GM23338 (cell line): ENCODE measurements at regions not wholly inside any gene's neighbourhood (a gene's known extent, or its start where the extent isn't known, plus 50 kb on each side); places are given as distances from the start of the nearest gene placed in this dataset.

Experiments
- ATAC-seq: fragments of 200-7000 bp; cut with Tn5 transposase; 3 replicates; pipeline ENCODE4 v1.9.1; 2020
- DNase-seq: peaks from one replicate; pipeline ENCODE4 v3.0.0-alpha.2; 2015; ENCODE audit warnings: low spot score
- H2AFZ ChIP-seq: fragments of 200-600 bp; sonication (generic); 2 replicates; pipeline ENCODE4 v1.8.0; 2016; ENCODE audit warnings: antibody characterized with exemption, mild to moderate bottlenecking, moderate library complexity
- H3F3A ChIP-seq: fragments of 200-600 bp; sonication (generic); replicated peaks from 2 replicates; pipeline ENCODE4 v1.8.0; 2017; ENCODE audit warnings: antibody characterized with exemption, mixed run types, low read depth
- H3K27ac ChIP-seq: fragments of 200-600 bp; sonication (generic); 2 replicates; pipeline ENCODE4 v1.6.1; 2016; ENCODE audit warnings: low read depth
- H3K27me3 ChIP-seq: fragments of 200-600 bp; sonication (generic); 2 replicates; pipeline ENCODE4 v1.8.0; 2016; ENCODE audit warnings: mild to moderate bottlenecking, mixed run types, moderate library complexity; ENCODE audit not compliant: insufficient read depth
- H3K36me3 ChIP-seq: fragments of 200-600 bp; sonication (generic); 2 replicates; pipeline ENCODE4 v1.8.0; 2016; ENCODE audit warnings: mild to moderate bottlenecking; ENCODE audit not compliant: insufficient read depth
- H3K4me1 ChIP-seq: fragments of 200-600 bp; sonication (generic); 2 replicates; pipeline ENCODE4 v1.8.0; 2016; ENCODE audit warnings: mild to moderate bottlenecking, moderate library complexity; ENCODE audit not compliant: insufficient read depth
- H3K4me2 ChIP-seq: fragments of 200-600 bp; sonication (generic); 2 replicates; pipeline ENCODE4 v1.7.1; 2017; ENCODE audit warnings: mixed run types
- H3K4me3 ChIP-seq: fragments of 200-600 bp; sonication (generic); 2 replicates; pipeline ENCODE4 v1.6.1; 2016; ENCODE audit warnings: mixed run types
- H3K79me2 ChIP-seq: fragments of 200-600 bp; sonication (generic); replicated peaks from 2 replicates; pipeline ENCODE4 v1.8.0; 2017; ENCODE audit warnings: mild to moderate bottlenecking; ENCODE audit not compliant: insufficient read depth
- H3K9me2 ChIP-seq: fragments of 200-600 bp; sonication (generic); 2 replicates; pipeline ENCODE4 v1.8.0; 2017; ENCODE audit not compliant: insufficient read depth
- H4K20me1 ChIP-seq: fragments of 200-600 bp; sonication (generic); replicated peaks from 2 replicates; pipeline ENCODE4 v1.8.0; 2017; ENCODE audit warnings: mild to moderate bottlenecking; ENCODE audit not compliant: insufficient read depth
- H3K27ac Mint-ChIP-seq: 2 replicates; pipeline ENCODE4 v1.8.0; 2020; ENCODE audit warnings: inconsistent platforms, mild to moderate bottlenecking, moderate library complexity, mixed read lengths
- H3K27me3 Mint-ChIP-seq: 3 replicates; pipeline ENCODE4 v1.8.0; 2022; ENCODE audit warnings: low read depth, mild to moderate bottlenecking, moderate library complexity, mixed read lengths, inconsistent platforms; ENCODE audit not compliant: insufficient read depth, poor library complexity
- H3K36me3 Mint-ChIP-seq: 3 replicates; pipeline ENCODE4 v1.8.0; 2021; ENCODE audit warnings: low read depth, mild to moderate bottlenecking, inconsistent platforms, moderate library complexity, mixed read lengths
- H3K4me1 Mint-ChIP-seq: 3 replicates; pipeline ENCODE4 v1.8.0; 2020; ENCODE audit warnings: mild to moderate bottlenecking, inconsistent platforms, mixed read lengths
- H3K4me3 Mint-ChIP-seq: 3 replicates; pipeline ENCODE4 v1.8.0; 2021; ENCODE audit warnings: moderate library complexity, mild to moderate bottlenecking, inconsistent platforms, mixed read lengths
- H3K9me3 Mint-ChIP-seq: 3 replicates; pipeline ENCODE4 v1.8.0; 2020; ENCODE audit warnings: moderate library complexity, mild to moderate bottlenecking, inconsistent platforms, mixed read lengths
- CREB1 ChIP-seq: fragments of 250-450 bp; sonication (Bioruptor Pico); IDR thresholded peaks from 2 replicates; pipeline ENCODE4 v1.5.0; 2020; ENCODE audit warnings: low read depth, mild to moderate bottlenecking, moderate library complexity
- CTCF ChIP-seq, 2 experiments: fragments of 200-600 bp in 1 of 2; sonication (generic) in 1 of 2; conservative IDR thresholded peaks; 2 replicates each; pipeline versions ENCODE4 v1.5.1 to v1.6.1; 2016 to 2017; ENCODE audit warnings: antibody characterized with exemption in 2 of 2, low read depth in 2 of 2, mild to moderate bottlenecking in 2 of 2, moderate library complexity in 1 of 2
- ETS1 ChIP-seq: IDR thresholded peaks from 2 replicates; pipeline ENCODE4 v1.6.1; 2016; ENCODE audit warnings: antibody characterized with exemption
- EZH2 ChIP-seq: fragments of 200-600 bp; sonication (generic); IDR thresholded peaks from one replicate; pipeline ENCODE4 v1.8.0; 2017; ENCODE audit warnings: antibody characterized with exemption, mild to moderate bottlenecking, low read depth; ENCODE audit not compliant: unreplicated experiment
- EZH2phosphoT487 ChIP-seq: fragments of 200-600 bp; sonication (generic); IDR thresholded peaks from one replicate; pipeline ENCODE4 v1.8.1; 2018; ENCODE audit warnings: antibody characterized with exemption; ENCODE audit not compliant: unreplicated experiment
- JUNB ChIP-seq: IDR thresholded peaks from one replicate; pipeline ENCODE4 v1.6.1; 2016; ENCODE audit warnings: antibody characterized with exemption; ENCODE audit not compliant: unreplicated experiment
- NANOG ChIP-seq: IDR thresholded peaks from 2 replicates; pipeline ENCODE4 v1.6.1; 2016; ENCODE audit warnings: antibody characterized with exemption, borderline replicate concordance
- POLR2AphosphoS5 ChIP-seq: IDR thresholded peaks from 2 replicates; pipeline ENCODE4 v1.6.1; 2016; ENCODE audit warnings: antibody characterized with exemption, low read depth
- REST ChIP-seq: IDR thresholded peaks from one replicate; pipeline ENCODE4 v1.6.1; 2018; ENCODE audit warnings: antibody characterized with exemption; ENCODE audit not compliant: unreplicated experiment
- STAT1 ChIP-seq: IDR thresholded peaks from one replicate; pipeline ENCODE4 v1.6.1; 2016; ENCODE audit warnings: antibody characterized with exemption; ENCODE audit not compliant: unreplicated experiment
- ZNF114 ChIP-seq: fragments of 250-450 bp; sonication (Bioruptor Pico); IDR thresholded peaks from 2 replicates; pipeline ENCODE4 v1.5.0; 2020; ENCODE audit warnings: mild to moderate bottlenecking, moderate library complexity
- ZNF331 ChIP-seq: fragments of 250-450 bp; sonication (Bioruptor Pico); IDR thresholded peaks from 2 replicates; pipeline ENCODE4 v1.5.0; 2020; ENCODE audit warnings: low read depth, mild to moderate bottlenecking, moderate library complexity
- ZNF462 ChIP-seq: fragments of 250-450 bp; sonication (Bioruptor Pico); IDR thresholded peaks from 2 replicates; pipeline ENCODE4 v1.5.0; 2020; ENCODE audit warnings: mild to moderate bottlenecking, moderate library complexity

- Histone ChIP-seq H3K4me2 (no peak overlapping the region), H3K79me2 (no peaks in the 10 kb centered on the region), H4K20me1 (no peaks in the 10 kb centered on the region), H3K4me3 (no peak overlapping the region), H3K4me1 (no peaks in the 10 kb centered on the region), H3K27ac (no peak overlapping the region), H3K27me3 (no peaks in the 10 kb centered on the region), H3K9me2 (peaks cover 15% of the 10 kb centered on the region; the same call in 1 of the 2 replicates), H3F3A (no peaks in the 10 kb centered on the region), H3K36me3 (no peaks in the 10 kb centered on the region), H2AFZ (no peak overlapping the region)
- ATAC-seq (no peak), DNase-seq (no peak)
- H3K4me3 Mint-ChIP-seq = no peak overlapping the region
- H3K9me3 Mint-ChIP-seq = no peaks in the 10 kb centered on the region
- no peak overlapping the region for H3K27ac Mint-ChIP-seq
- H3K36me3 Mint-ChIP-seq = no peaks in the 10 kb centered on the region
- no peaks in the 10 kb centered on the region for H3K27me3 Mint-ChIP-seq
- TF ChIP-seq ETS1 (no peak), CTCF (conservative IDR thresholded peaks at IDR 0.05; ENCODE audit: low read depth in 2 of 2) (no peak), JUNB (no peak), ZNF462 (CRISPR knock-in tag) (no peak), ZNF114 (CRISPR knock-in tag) (no peak), REST (no peak), STAT1 (no peak), NANOG (no peak), ZNF331 (CRISPR knock-in tag) (no peak), CREB1 (CRISPR knock-in tag) (no peak), EZH2 (no peak), POLR2AphosphoS5 (no peak), EZH2phosphoT487 (no peak)
- no peaks in the 10 kb centered on the region; the same call in 2 of the 3 replicates for H3K4me1 Mint-ChIP-seq
Measured at GRCh38 chr3:40658305-40658704, 133.5 kb downstream of the ZNF621 start.
